ENCODE measurements at regions not wholly inside any gene's neighbourhood (a gene's known extent, or its start where the extent isn't known, plus 50 kb on each side); places are given as distances from the start of the nearest gene placed in this dataset.

- no peak for DNase-seq (ENCODE audit: low read depth)
- no peak for TF ChIP-seq CTCF (IDR thresholded peaks at IDR 0.05; ENCODE audit: insufficient read depth, low read depth, low read length, missing control alignments)
- H3K4me3 ChIP-seq (ENCODE audit: low read depth, low read length) = no peak overlapping the region
These were observed 152.1 kb downstream of the URI1 start for GRCh38 chr19:30093966-30094755.

GRCh38 chr19:30094756-30095140, 152.7 kb downstream of the URI1 start:
- DNase-seq (ENCODE audit: low read depth) = no peak
- no peak overlapping the region for H3K4me3 ChIP-seq (ENCODE audit: low read depth, low read length)
- no peak for TF ChIP-seq CTCF (IDR thresholded peaks at IDR 0.05; ENCODE audit: insufficient read depth, low read depth, low read length, missing control alignments)

GRCh38 chr19:30095171-30095570, 153.1 kb downstream of the URI1 start:
- no peak for DNase-seq (ENCODE audit: low read depth)
- TF ChIP-seq CTCF (IDR thresholded peaks at IDR 0.05; ENCODE audit: insufficient read depth, low read depth, low read length, missing control alignments) = no peak
- H3K4me3 ChIP-seq (ENCODE audit: low read depth, low read length) = no peak overlapping the region

- no peak for TF ChIP-seq CTCF (IDR thresholded peaks at IDR 0.05; ENCODE audit: insufficient read depth, low read depth, low read length, missing control alignments)
- DNase-seq (ENCODE audit: low read depth) = no peak
- no peak overlapping the region for H3K4me3 ChIP-seq (ENCODE audit: low read depth, low read length)
These were observed 154.7 kb downstream of the URI1 start for GRCh38 chr19:30096596-30097370.

- no peak overlapping the region for H3K4me3 ChIP-seq (ENCODE audit: low read depth, low read length)
- no peak for DNase-seq (ENCODE audit: low read depth)
- TF ChIP-seq CTCF (IDR thresholded peaks at IDR 0.05; ENCODE audit: insufficient read depth, low read depth, low read length, missing control alignments) = no peak
These were observed 155.8 kb downstream of the URI1 start for GRCh38 chr19:30097746-30098280.

- TF ChIP-seq CTCF (IDR thresholded peaks at IDR 0.05; ENCODE audit: insufficient read depth, low read depth, low read length, missing control alignments) = no peak
- no peak overlapping the region for H3K4me3 ChIP-seq (ENCODE audit: low read depth, low read length)
- no peak for DNase-seq (ENCODE audit: low read depth)
These were observed 160.2 kb downstream of the URI1 start for GRCh38 chr19:30102239-30102638.
